ENCODE measurements at regions not wholly inside any gene's neighbourhood (a gene's known extent, or its start where the extent isn't known, plus 50 kb on each side); places are given as distances from the start of the nearest gene placed in this dataset.
A peak's percentile ranks its signal among the peaks of the same experiment; 100 is the strongest.
"Not testable (repeated sequence)": the region's sequence is repeated elsewhere in the genome, so short reads cannot be mapped to it uniquely, and the experiment has no call there.

DNA sequence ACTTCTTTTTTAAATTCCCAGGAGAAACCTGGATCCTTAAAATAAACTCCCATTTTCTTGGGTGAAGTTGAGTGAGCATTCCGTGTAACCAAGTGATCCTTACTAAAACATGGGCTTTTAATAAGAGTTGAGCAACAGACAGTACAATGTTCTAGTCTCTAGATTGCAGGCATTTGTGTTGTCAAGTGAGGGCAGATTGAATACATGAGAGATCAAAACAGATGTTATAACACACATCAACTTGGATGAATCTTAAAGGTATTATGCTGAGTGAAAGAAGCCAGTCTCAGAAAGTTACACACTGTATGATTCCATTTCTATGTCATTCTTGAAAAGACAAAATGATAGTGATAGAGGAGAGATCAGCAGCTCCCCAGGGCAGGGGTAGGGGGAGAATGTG is 213.9 kb upstream of the CCDC196 start:
- no peaks in the 10 kb centered on the region for H3K9me3 ChIP-seq

DNA sequence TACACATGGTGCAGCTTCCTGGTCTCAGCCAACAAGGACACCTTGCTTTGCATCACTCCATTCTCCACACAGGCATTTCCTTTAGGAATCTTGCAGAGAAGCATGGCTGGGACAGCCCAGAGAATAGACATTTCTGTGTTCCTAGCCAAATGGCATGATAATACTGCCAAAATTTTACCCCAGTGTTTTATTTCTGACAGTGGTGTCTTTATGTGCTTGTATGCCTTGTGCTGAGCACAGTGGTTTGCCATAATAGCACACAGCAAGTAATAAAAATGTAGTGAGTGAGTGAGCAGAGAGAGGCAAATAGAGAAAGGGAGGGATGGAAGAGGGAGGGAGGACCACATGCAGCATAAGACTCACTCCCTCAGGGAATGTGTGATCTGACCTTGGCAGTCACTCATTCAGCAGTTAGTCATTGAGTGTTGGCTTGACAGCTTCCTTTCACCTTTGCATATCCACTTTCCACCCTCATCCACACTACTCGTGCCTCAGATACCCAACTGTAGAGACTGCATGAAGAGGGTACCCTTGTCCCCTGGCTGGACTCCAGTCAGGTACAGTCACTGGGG is 212.8 kb upstream of the CCDC196 start:
- H3K27ac ChIP-seq, result no peak overlapping the region
- no peaks in the 10 kb centered on the region for H3K4me1 ChIP-seq
- no peaks in the 10 kb centered on the region for H3K27me3 ChIP-seq
- no peaks in the 10 kb centered on the region for H3K36me3 ChIP-seq (replicated peaks in 1 of 2; ENCODE audit: insufficient read depth in 1 of 2, low read depth in 2 of 2)
- H3K4me3 ChIP-seq, result no peak overlapping the region
- ATAC-seq (no peak), DNase-seq (no peak)
- no peaks in the 10 kb centered on the region for H3K9me3 ChIP-seq
- intact Hi-C loops (cut with DNase I), result no loop called here
- WGBS, 2 donors, result 14 to 31% methylated on average over 1 of the region's 1 CpG
- no peak for TF ChIP-seq POLR2A (IDR thresholded peaks at IDR 0.05)
- TF ChIP-seq, protein P1, sequence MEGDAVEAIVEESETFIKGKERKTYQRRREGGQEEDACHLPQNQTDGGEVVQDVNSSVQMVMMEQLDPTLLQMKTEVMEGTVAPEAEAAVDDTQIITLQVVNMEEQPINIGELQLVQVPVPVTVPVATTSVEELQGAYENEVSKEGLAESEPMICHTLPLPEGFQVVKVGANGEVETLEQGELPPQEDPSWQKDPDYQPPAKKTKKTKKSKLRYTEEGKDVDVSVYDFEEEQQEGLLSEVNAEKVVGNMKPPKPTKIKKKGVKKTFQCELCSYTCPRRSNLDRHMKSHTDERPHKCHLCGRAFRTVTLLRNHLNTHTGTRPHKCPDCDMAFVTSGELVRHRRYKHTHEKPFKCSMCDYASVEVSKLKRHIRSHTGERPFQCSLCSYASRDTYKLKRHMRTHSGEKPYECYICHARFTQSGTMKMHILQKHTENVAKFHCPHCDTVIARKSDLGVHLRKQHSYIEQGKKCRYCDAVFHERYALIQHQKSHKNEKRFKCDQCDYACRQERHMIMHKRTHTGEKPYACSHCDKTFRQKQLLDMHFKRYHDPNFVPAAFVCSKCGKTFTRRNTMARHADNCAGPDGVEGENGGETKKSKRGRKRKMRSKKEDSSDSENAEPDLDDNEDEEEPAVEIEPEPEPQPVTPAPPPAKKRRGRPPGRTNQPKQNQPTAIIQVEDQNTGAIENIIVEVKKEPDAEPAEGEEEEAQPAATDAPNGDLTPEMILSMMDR (IDR thresholded peaks at IDR 0.05), result no peak

More for the DNA sequence above, 213.9 kb upstream of the CCDC196 start:
- Histone ChIP-seq H3K4me1 (no peaks in the 10 kb centered on the region), H3K36me3 (replicated peaks in 1 of 2; ENCODE audit: insufficient read depth in 1 of 2, low read depth in 2 of 2) (no peaks in the 10 kb centered on the region), H3K27ac (no peak overlapping the region), H3K4me3 (no peak overlapping the region), H3K27me3 (no peaks in the 10 kb centered on the region)
- TF ChIP-seq, protein P1 (IDR thresholded peaks at IDR 0.05), result no peak
- TF ChIP-seq POLR2A (IDR thresholded peaks at IDR 0.05), result no peak
- intact Hi-C loops (cut with DNase I), result no loop called here
- DNase-seq, result no peak
- 84 to 88% methylated on average over 1 of the region's 1 CpG for WGBS, 2 donors
- no peak for ATAC-seq

DNA sequence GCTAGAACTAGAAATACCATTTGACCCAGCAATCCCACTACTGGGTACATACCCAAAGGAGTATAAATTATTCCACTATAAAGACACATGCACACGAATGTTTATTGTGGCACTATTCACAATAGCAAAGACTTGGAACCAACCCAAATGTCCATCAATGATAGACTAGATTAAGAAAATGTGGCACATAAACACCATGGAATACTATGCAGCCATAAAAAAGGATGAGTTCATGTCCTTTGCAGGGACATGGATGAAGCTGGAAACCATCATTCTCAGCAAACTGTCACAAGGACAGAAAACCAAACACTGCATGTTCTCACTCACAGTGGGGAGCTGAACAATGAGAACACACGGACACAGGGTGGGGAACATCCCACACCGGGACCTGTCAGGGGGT is 207.8 kb upstream of the CCDC196 start:
- H3K27ac ChIP-seq; DNase-seq; H3K9me3 ChIP-seq; intact Hi-C loops (cut with DNase I); H3K36me3 ChIP-seq (replicated peaks in 1 of 2; ENCODE audit: insufficient read depth in 1 of 2, low read depth in 2 of 2); H3K4me3 ChIP-seq; ATAC-seq; H3K4me1 ChIP-seq; H3K27me3 ChIP-seq: not testable (repeated sequence)
- WGBS, 2 donors, result 85 to 91% methylated on average over 3 of the region's 3 CpGs

DNA sequence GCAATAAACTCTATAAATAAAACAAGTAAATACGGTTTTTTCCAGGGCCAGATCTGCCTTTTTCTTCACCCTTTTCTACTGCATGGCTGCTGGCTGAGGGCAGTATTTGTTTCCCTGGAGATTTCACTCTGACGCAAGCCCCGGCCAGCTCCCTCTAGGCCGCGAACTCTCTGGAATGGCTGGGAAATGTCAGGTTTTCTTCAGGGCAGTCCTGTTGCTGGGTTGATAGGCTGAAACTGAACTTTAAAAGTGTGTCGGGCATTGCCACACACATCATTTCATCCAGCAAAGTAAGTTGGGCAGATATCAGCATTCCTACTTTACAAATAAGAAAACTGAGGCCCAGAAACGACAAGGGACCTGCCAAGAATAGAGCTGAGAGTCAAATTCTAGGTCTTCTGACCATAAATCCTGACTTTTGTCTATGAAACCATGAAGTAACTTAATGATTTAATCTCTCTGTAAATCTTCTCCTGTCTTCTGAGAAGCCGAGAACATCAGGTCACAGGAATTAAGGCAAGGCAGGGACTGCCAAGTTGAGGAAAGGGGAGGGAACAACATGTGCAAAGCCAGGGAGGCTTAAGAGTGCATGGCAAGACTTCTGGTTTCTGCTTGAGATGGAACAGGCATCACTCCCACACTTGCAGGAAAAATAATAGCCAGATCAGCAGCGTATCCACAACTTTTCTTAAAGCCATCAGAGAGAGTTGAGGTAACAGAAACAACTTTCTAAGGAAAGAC is 205.0 kb upstream of the CCDC196 start:
- DNase-seq (peak; percentile 12 to 15 (median 14)), ATAC-seq (peak; percentile 50)
- TF ChIP-seq, protein P1 (IDR thresholded peaks at IDR 0.05), result no peak
- no peak for TF ChIP-seq POLR2A (IDR thresholded peaks at IDR 0.05)
- intact Hi-C loops (cut with DNase I), result no loop called here
- Histone ChIP-seq H3K36me3 (replicated peaks in 1 of 2; ENCODE audit: insufficient read depth in 1 of 2, low read depth in 2 of 2) (no peaks in the 10 kb centered on the region), H3K4me1 (no peaks in the 10 kb centered on the region), H3K27me3 (no peaks in the 10 kb centered on the region), H3K27ac (peak overlapping the region in 1 of 4 donors; percentile 6), H3K9me3 (no peaks in the 10 kb centered on the region), H3K4me3 (no peak overlapping the region)
- 80 to 82% methylated on average over 9 of the region's 9 CpGs for WGBS, 2 donors

DNA sequence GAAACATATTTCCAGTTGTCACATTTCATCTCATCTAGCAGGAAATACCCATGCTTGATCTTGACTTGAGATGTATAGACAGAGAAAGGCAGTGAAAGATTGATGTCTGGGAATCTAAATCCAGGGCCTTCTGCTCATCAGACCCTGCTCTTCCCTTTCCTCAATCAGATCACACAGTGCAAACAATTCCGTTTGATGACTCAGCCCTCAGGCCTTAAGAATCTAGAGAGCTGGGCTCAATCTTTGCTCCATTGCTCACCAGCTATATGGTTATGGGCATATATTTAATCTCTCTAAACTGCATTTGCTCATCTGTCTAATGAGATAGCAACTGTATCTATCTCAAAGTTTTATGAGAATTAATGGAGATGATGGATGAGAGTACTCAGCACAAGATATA is 201.8 kb upstream of the CCDC196 start:
- H3K9me3 ChIP-seq, result no peaks in the 10 kb centered on the region
- intact Hi-C loops (cut with DNase I), result no loop called here
- no peak for TF ChIP-seq POLR2A (IDR thresholded peaks at IDR 0.05)
- TF ChIP-seq, protein P1 (IDR thresholded peaks at IDR 0.05), result no peak
- no peak overlapping the region for H3K4me3 ChIP-seq
- ATAC-seq, result no peak
- DNase-seq, result no peak
- WGBS, 2 donors, result 50 to 71% methylated on average over 1 of the region's 1 CpG
- no peaks in the 10 kb centered on the region for H3K36me3 ChIP-seq (replicated peaks in 1 of 2; ENCODE audit: insufficient read depth in 1 of 2, low read depth in 2 of 2)
- H3K4me1 ChIP-seq, result no peaks in the 10 kb centered on the region
- no peaks in the 10 kb centered on the region for H3K27me3 ChIP-seq
- no peak overlapping the region for H3K27ac ChIP-seq

Data from body of pancreas (tissue), 4 donors.